HepG2 (cell line): ENCODE measurements at regions not wholly inside any gene's neighbourhood (a gene's known extent, or its start where the extent isn't known, plus 50 kb on each side); places are given as distances from the start of the nearest gene placed in this dataset.

Source experiments
- ATAC-seq: fragments of 200-7000 bp; cut with Tn5 transposase; 3 replicates; pipeline ENCODE4 v1.9.1; 2020; ENCODE audit warnings: mild to moderate bottlenecking, moderate library complexity
- BruUV-seq: library from RNA; stranded (reverse); fragments of 400-500 nt; replicated peaks from 2 replicates; lab custom pipeline; 2021; lab: Mats Ljungman, UMichigan
- CTCF ChIA-PET: fragments of 300-600 bp; formaldehyde crosslinking; extraction: SDS; loops from one replicate; lab custom pipeline; 2021; ENCODE audit warnings: low total read pairs, inconsistent platforms, low intra/inter-chr PET ratio; lab: Yijun Ruan, JAX
- POLR2A ChIA-PET: fragments of 350-600 bp; sonication (Branson Sonifier 250); formaldehyde crosslinking; loops from one replicate; lab custom pipeline; 2020; ENCODE audit warnings: antibody characterized with exemption, inconsistent platforms; lab: Yijun Ruan, JAX
- DNase-seq: peaks from one replicate; pipeline ENCODE4 v3.0.0-alpha.2; 2015; ENCODE audit warnings: low spot score
- FAIRE-seq: peaks from 3 replicates; lab custom pipeline; 2011; peaks lifted over from hg19 to GRCh38; lab: Jason Lieb, UNC
- H2AFZ ChIP-seq: one replicate; pipeline ENCODE4 v1.6.1; 2011; ENCODE audit warnings: low read length, inconsistent platforms
- H3K27ac ChIP-seq: fragments of 300-600 bp; 3 replicates; pipeline ENCODE4 v1.8.0; 2011; ENCODE audit warnings: mixed run types, mild to moderate bottlenecking, mixed read lengths, low read length, inconsistent platforms; ENCODE audit not compliant: insufficient read depth; ENCODE audit errors: extremely low read length
- H3K27me3 ChIP-seq, 2 experiments: fragments of 200-600 bp in 1 of 2; 2 replicates in 1 of 2; 3 replicates in 1 of 2; pipeline versions ENCODE4 v1.6.0 to v1.8.0; 2011; ENCODE audit warnings: low read length in 2 of 2, mild to moderate bottlenecking in 2 of 2, moderate library complexity in 2 of 2, inconsistent platforms in 1 of 2; ENCODE audit not compliant: insufficient read depth in 2 of 2, control insufficient read depth in 1 of 2
- H3K36me3 ChIP-seq, 2 experiments: fragments of 200-600 bp in 1 of 2; replicated peaks in 1 of 2; 2 replicates in 1 of 2; 3 replicates in 1 of 2; pipeline versions ENCODE4 v1.5.1 to v1.8.0; 2011; ENCODE audit warnings: low read length in 2 of 2, inconsistent platforms in 1 of 2; ENCODE audit not compliant: insufficient read depth in 2 of 2, control insufficient read depth in 1 of 2
- H3K4me1 ChIP-seq: 2 replicates; pipeline ENCODE4 v1.5.1; 2012; ENCODE audit warnings: low read length, inconsistent platforms; ENCODE audit not compliant: insufficient read depth
- H3K4me2 ChIP-seq: 2 replicates; pipeline ENCODE4 v1.6.0; 2011; ENCODE audit warnings: low read depth, low read length, inconsistent platforms
- H3K4me3 ChIP-seq, 3 experiments: fragments of 200-600 bp in 1 of 3; sonication (generic), shearing (Covaris generic) in 1 of 3; replicated peaks in 1 of 3; 2 replicates each; pipeline ENCODE4 v1.5.1; 2011 to 2016; ENCODE audit warnings: low read length in 3 of 3, inconsistent platforms in 2 of 3, low read depth in 2 of 3, mild to moderate bottlenecking in 2 of 3, control low read depth in 1 of 3, mixed read lengths in 1 of 3; ENCODE audit not compliant: insufficient read depth in 1 of 3
- H3K79me2 ChIP-seq: one replicate; pipeline ENCODE4 v1.6.1; 2011; ENCODE audit warnings: low read length, inconsistent platforms; ENCODE audit not compliant: insufficient read depth
- H3K9ac ChIP-seq: 2 replicates; pipeline ENCODE4 v1.6.0; 2011; ENCODE audit warnings: mild to moderate bottlenecking, low read depth, low read length, inconsistent platforms; ENCODE audit not compliant: insufficient read depth
- H3K9me3 ChIP-seq: 2 replicates; pipeline ENCODE4 v1.5.1; 2012; ENCODE audit warnings: mild to moderate bottlenecking, low read length
- H4K20me1 ChIP-seq: 2 replicates; pipeline ENCODE4 v1.6.0; 2011; ENCODE audit warnings: inconsistent platforms, mild to moderate bottlenecking, low read length, moderate library complexity; ENCODE audit not compliant: insufficient read depth
- AFF4 ChIP-seq: sonication (generic); formaldehyde crosslinking; IDR thresholded peaks from 2 replicates; pipeline ENCODE4 v1.4.0; 2020; ENCODE audit warnings: missing genetic modification reagents
- ARNT ChIP-seq: fragments of 450-650 bp; IDR thresholded peaks from 2 replicates; pipeline ENCODE4 v1.6.1; 2017
- ATF5 ChIP-seq: sonication (generic); formaldehyde crosslinking; IDR thresholded peaks from 2 replicates; pipeline ENCODE4 v1.4.0; 2020; ENCODE audit warnings: mild to moderate bottlenecking, low read depth, missing genetic modification reagents
- GTF2F1 ChIP-seq: fragments of 150-350 bp; IDR thresholded peaks from 2 replicates; pipeline ENCODE4 v1.6.1; 2014; ENCODE audit warnings: low read length
- HES4 ChIP-seq: sonication (generic); formaldehyde crosslinking; IDR thresholded peaks from 2 replicates; pipeline ENCODE4 v1.9.0; 2021; ENCODE audit warnings: mild to moderate bottlenecking, missing genetic modification reagents, borderline replicate concordance
- NFYB ChIP-seq: sonication (generic); formaldehyde crosslinking; IDR thresholded peaks from 2 replicates; pipeline ENCODE4 v1.4.0; 2020; ENCODE audit warnings: missing genetic modification reagents
- POGK ChIP-seq: sonication (generic); formaldehyde crosslinking; conservative IDR thresholded peaks from 2 replicates; pipeline ENCODE4 v1.8.0; 2022; ENCODE audit warnings: mild to moderate bottlenecking, moderate library complexity, missing genetic modification reagents
- STAG1 ChIP-seq: sonication (generic); formaldehyde crosslinking; IDR thresholded peaks from 2 replicates; pipeline ENCODE4 v1.4.0; 2020; ENCODE audit warnings: missing genetic modification reagents
- TEAD3 ChIP-seq: optimal IDR thresholded peaks from 2 replicates; pipeline ENCODE3; 2016; ENCODE audit warnings: borderline replicate concordance
- ZNF280B ChIP-seq: sonication (generic); formaldehyde crosslinking; IDR thresholded peaks from 2 replicates; pipeline ENCODE4 v1.5.0; 2020; ENCODE audit warnings: missing genetic modification reagents, mild to moderate bottlenecking, borderline replicate concordance
- WGBS: methylation state at CpG from one replicate; pipeline ENCODE4 v1.1.6; 2017; ENCODE audit warnings: low lambda C conversion rate; 5-methylcytosine and 5-hydroxymethylcytosine counted together
- in situ Hi-C: cut with HindIII; loops from 2 replicates; pipeline ENCODE4 v1.10.0; 2017; ENCODE audit warnings: low pct_unique_long_range_greater_than_20kb; ENCODE audit not compliant: extremely low pct_ligation_motif_present
- intact Hi-C: fragments of 100-400 bp; cut with micrococcal nuclease; formaldehyde crosslinking; loops from one replicate; pipeline ENCODE4 v1.10.0; 2022; ENCODE audit not compliant: unreplicated experiment

GRCh38 chr1:48068206-48068605, 71.0 kb upstream of the TRABD2B start:
- no TSS peak for BruUV-seq
- no peaks in the 10 kb centered on the region for H3K9me3 ChIP-seq
- H3K4me2 ChIP-seq: no peak overlapping the region
- H3K36me3 ChIP-seq: no peaks in the 10 kb centered on the region
- FAIRE-seq: no peak
- H3K27ac ChIP-seq: no peak overlapping the region
- intact Hi-C loops: no loop called here
- no peak overlapping the region for H3K9ac ChIP-seq
- no peak overlapping the region for H3K4me3 ChIP-seq
- CTCF ChIA-PET: no interaction called here
- H3K4me1 ChIP-seq: peaks cover 9% of the 10 kb centered on the region; the same call in 1 of the 2 replicates
- H3K27me3 ChIP-seq: peaks cover 0 to 2% of the 10 kb centered on the region in 2 experiments; a peak in 1 of 5 replicates
- DNase-seq: no peak
- POLR2A ChIA-PET: no interaction called here
- H4K20me1 ChIP-seq: no peaks in the 10 kb centered on the region
- no peak overlapping the region for H2AFZ ChIP-seq
- in situ Hi-C loops: no loop called here
- WGBS: 0% methylated on average over 1 of the region's 1 CpG
- no peak for ATAC-seq
- no peaks in the 10 kb centered on the region for H3K79me2 ChIP-seq
- TF ChIP-seq HES4 (CRISPR knock-in tag) (no peak), GTF2F1 (no peak), ZNF280B (CRISPR knock-in tag) (no peak), ATF5 (CRISPR knock-in tag) (no peak), STAG1 (no peak), ARNT (no peak), TEAD3 (no peak), POGK (CRISPR knock-in tag) (no peak), AFF4 (no peak), NFYB (CRISPR knock-in tag) (no peak)
- TF ChIP-seq, all 625 proteins: peak for 0
